LNCaP clone FGC (cell line): ENCODE measurements at regions not wholly inside any gene's neighbourhood (a gene's known extent, or its start where the extent isn't known, plus 50 kb on each side); places are given as distances from the start of the nearest gene placed in this dataset.

Experiments
- DNase-seq: peaks from one replicate; pipeline ENCODE4 v3.0.0-alpha.2; 2011; ENCODE audit warnings: low read depth
- H3K4me3 ChIP-seq: 2 replicates; pipeline ENCODE4 v1.5.1; 2011; ENCODE audit warnings: mild to moderate bottlenecking, low read depth, low read length, control low read depth
- TF ChIP-seq, protein P1 (sequence below): IDR thresholded peaks from 2 replicates; pipeline ENCODE4 v1.5.1; 2012; ENCODE audit warnings: mild to moderate bottlenecking; ENCODE audit not compliant: control insufficient read depth, insufficient read depth; ENCODE audit errors: extremely low read depth

DNA sequence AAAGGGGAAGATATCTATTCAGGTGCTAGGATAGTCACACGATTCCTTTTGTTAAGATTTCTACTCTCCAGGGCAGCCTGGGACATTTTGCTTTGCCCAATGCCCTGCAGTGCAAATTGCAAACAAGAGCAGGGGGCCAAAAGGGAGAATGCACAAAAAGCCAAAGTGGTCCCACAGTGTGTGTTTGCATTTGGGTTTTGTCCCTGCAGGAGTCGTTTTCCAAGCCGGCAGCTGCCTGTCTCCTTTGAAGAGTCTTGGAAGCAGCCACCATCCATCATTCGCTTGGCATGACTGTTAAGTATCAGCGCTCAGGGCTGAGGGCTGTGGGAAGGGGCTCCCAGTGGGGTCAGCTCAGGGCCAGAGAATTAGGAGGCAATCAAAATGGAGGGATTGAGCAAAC lies 184.7 kb downstream of the MIAT start:
- TF ChIP-seq, protein P1, sequence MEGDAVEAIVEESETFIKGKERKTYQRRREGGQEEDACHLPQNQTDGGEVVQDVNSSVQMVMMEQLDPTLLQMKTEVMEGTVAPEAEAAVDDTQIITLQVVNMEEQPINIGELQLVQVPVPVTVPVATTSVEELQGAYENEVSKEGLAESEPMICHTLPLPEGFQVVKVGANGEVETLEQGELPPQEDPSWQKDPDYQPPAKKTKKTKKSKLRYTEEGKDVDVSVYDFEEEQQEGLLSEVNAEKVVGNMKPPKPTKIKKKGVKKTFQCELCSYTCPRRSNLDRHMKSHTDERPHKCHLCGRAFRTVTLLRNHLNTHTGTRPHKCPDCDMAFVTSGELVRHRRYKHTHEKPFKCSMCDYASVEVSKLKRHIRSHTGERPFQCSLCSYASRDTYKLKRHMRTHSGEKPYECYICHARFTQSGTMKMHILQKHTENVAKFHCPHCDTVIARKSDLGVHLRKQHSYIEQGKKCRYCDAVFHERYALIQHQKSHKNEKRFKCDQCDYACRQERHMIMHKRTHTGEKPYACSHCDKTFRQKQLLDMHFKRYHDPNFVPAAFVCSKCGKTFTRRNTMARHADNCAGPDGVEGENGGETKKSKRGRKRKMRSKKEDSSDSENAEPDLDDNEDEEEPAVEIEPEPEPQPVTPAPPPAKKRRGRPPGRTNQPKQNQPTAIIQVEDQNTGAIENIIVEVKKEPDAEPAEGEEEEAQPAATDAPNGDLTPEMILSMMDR, result no peak
- DNase-seq, result no peak
- H3K4me3 ChIP-seq, result no peak overlapping the region

DNA sequence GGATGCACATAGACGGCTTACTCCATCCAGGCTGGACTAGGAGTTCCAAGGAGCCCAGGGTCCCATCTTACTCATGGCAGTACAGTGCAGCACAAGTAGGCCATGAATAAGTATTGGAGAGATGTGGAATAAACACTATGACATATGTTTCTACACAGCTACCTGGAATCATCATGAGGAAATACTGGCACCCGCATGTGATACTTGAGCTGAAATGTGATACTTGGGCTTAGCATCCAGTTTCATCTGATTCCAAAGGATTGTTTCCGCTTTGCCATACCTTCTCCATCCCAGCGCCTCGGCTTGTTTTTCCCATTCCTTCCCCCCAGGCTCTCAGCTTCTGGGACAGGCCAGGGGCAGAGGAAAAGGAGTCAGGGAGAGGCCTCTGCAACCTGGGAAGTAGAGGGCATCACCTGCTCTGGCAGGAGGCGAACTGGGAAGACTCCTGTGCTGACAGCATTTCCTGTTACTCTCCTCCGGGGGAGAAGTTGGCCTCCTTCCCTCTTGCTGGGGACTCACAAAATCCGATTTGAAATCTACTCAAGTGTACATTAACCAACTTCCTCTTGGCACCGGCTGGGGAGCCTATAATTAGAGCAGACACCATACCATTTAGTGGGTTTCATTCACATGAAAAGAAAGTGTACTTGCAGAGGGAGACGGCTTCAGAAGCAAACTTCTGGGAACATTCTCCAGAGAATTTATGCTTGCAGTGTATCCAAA lies 187.8 kb downstream of the MIAT start:
- TF ChIP-seq, protein P1, result no peak
- H3K4me3 ChIP-seq, result no peak overlapping the region
- DNase-seq, result no peak

DNA sequence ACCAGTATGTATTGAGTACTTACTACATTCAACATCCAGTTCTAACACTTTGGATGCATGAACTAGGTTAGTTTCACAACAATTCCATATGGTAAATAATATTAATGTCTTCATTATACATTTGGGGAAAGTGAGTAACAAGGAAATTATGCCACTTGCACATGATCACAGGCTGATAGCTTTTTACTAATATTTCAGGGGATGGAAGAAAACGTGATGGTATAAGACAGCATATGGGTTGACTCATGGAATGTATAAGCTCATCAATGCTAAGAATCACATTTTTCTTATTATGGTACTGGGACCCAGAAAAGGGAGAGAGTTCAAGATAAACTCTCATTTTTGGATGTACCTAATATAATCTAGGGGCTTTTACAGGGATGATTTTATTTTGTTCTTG lies 188.7 kb downstream of the MIAT start:
- TF ChIP-seq, protein P1, result no peak
- DNase-seq, result no peak
- no peak overlapping the region for H3K4me3 ChIP-seq

DNA sequence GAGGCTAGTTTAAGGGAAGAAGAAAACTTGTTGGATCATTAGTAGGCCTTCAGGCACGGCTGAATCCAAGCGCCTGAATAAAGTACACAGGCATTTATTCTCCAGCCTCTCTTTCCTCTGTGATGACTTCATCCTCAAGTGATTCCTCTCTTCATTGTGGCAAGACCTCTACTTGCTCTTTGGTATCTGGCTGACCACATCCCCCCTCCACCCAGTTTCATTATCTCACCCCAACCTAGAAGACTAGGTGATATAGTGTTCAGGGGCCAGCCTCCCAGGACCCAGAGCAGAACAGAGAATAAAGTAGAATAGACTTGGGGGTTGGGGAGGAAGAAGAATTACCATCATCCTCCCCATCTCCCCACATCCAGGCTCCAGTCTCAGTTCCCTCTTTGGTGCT lies 189.3 kb downstream of the MIAT start:
- TF ChIP-seq, protein P1, result no peak
- H3K4me3 ChIP-seq, result no peak overlapping the region
- DNase-seq, result no peak

DNA sequence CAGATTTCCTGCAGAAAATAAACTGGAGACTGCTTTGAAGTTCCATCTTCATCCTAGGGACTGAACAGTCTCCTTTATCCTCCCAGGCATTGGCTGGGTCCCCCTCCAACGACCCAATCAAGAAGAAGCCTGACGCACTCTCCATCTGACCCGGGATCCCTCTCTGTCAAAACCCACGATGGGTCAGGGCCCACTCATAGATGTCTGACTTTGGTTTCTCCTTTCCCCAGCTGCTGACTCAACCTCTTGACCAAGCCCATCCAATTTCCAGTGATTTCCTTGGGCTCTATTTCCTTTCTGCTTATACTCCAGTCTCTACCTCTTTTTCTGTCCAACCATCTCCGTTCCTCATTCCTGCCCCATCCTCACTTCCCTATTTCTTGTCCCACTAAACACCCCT lies 189.7 kb downstream of the MIAT start:
- DNase-seq, result no peak
- TF ChIP-seq, protein P1, result no peak
- H3K4me3 ChIP-seq, result no peak overlapping the region

DNA sequence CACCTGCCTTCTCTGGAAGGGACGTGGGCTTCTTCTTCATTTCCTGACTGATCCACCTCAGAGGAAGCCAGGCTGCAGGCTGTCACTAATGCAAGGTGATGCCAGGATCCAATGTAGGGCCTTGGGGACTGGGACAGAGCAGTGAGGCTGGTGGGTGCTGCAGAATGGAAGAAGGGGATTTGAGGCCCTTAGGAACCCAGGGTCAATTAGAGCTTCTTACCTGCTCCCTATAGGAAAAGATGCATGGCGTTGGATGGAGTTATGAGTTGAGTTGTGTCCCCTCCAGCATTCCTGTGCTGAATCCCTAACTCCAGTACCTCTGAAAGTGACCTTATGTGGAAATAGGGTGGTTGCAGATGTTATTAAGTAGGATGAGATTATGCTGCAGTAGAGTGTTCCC lies 190.4 kb downstream of the MIAT start:
- H3K4me3 ChIP-seq, result no peak overlapping the region
- DNase-seq, result no peak
- TF ChIP-seq, protein P1, result no peak
